Stimulated activated naive CD4-positive, alpha-beta T cell (primary cell): ENCODE measurements at regions not wholly inside any gene's neighbourhood (a gene's known extent, or its start where the extent isn't known, plus 50 kb on each side); places are given as distances from the start of the nearest gene placed in this dataset.

ENCODE experiments used
- DNase-seq, 6 experiments: peaks; one replicate each; lab custom pipeline; 2025; lab: John Stamatoyannopoulos, UW

DNA sequence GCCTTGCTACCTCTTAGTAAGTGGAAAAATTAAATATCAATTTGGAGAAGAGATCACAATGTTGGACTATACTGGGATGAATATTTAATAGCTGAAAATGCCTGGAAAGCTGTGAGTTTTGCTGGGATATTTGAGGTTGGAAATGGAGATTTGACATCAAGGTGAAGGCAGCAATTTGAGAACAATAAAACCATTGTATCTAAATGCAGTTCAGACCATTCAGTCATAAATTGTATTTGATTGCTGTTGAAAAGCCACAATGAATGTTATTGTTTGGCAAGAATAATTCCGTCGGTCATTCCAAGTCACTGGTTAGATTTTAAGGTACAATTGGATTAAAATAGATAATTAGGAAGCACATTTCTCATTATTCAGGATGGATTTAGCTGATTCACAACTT, 325.6 kb downstream of the HRH4 start:
- DNase-seq: no peak

DNA sequence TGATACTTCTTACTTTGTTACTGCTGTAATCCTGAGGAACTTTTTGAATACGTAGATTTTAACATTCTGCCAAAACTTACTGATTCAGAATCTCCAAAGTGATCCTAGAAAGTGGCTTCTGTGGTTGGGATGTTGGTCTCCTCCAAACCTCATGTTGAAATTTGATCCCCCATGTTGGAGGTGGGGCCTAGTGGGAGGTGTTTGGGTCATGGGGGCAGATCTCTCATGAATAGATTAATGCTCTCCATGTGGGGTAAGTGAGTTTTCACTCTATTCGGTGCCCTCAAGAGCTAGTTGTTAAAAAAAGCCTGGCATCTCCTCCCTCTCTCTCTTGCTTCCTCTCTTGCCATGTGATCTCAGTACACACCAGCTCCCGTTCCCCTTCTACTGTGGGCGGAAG, 329.9 kb downstream of the HRH4 start:
- no peak for DNase-seq

DNA sequence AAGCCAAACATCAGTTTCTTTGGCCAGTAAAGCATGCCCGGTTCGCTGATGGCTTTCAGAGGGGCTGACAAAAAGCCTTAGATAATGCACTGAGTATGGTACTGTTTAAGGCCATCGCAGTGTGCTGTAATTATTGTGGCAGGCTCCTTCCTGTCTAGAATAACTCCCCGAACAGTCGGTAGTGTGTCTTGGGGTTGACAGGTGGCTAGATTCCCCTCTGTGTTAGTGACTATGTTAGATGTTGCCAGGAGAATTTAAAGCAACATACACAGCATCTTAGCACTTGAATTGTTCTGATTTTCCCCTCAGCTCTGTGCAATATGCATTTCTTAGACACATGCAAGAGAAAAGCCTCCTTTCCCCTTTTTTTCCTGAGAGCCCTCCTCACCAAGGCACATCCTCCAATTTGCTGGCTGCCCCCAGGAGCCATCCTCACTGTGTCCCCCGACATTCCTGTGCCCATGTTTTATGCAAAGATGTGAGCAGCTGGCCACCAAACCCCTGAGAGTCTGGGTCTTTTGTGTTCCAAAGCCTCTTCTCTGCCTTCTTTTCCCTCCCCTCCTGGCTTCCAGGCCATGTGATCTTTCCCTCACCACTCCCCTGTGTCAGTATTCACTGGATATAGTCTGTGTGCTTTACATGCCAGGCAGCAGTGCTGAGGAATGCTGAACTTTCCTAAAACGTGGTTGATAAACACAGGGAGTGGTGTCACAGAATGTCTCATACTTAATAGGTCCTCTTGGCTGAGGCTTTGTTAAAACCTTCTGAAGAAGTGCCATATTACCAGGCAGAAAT, 331.5 kb downstream of the HRH4 start:
- DNase-seq: no peak

DNA sequence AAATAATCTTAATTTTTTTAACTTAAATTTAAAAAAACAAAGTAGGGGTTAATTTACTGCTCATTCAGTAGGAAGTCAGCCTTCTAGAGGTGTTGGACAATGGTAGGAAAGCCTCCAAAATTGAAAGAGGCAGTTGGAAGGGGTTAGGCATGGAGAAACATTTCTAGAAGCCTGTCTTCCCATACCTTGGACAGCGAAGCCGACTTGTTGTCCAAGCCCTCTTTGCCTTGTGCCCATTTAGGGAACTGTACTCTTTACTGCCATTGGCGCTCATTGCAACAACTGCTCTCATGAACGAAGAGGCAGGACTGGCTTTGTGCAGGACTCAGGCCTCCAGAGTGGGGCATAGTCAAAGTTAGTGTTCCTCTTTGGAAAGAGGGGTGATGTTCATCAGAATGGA, 333.3 kb downstream of the HRH4 start:
- DNase-seq: no peak

DNA sequence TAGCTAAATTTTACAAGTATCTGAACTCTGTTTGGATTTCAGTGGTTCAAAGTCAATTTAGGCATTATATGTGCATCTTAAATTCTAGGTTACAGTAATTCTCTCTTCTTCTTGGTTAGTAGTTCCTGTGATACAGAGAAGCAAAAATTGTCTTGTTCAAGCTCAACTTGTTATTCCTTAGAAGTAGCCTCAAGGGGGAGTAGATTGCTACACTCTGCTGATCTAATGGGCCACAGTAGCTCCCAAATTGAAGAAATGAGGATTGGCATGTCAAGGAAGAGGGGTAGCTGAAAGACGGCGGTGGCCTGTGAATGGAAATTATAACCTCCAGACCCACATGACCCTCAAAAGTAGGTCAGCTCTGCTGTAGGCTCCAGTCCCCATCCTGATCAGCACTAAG, 334.7 kb downstream of the HRH4 start:
- DNase-seq: no peak

DNA sequence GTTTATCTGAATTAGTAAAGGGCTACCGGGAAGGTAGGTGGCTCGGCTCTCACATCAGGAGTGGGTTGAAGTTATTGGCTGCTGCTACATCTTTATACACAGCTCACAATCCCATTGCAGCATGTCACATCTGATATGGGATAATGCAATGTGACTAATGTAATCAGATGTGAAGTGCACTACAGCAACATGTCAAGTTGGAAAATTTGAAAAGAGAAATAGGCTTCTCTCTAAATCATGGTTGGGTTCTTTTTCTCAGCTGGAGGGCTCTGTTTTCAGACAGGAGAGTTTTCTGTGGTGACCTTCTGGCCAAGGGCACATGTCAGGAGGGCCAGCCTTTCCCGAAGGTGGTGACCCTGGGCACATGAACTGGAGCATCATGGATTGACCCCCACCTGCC, 337.5 kb downstream of the HRH4 start:
- no peak for DNase-seq

DNA sequence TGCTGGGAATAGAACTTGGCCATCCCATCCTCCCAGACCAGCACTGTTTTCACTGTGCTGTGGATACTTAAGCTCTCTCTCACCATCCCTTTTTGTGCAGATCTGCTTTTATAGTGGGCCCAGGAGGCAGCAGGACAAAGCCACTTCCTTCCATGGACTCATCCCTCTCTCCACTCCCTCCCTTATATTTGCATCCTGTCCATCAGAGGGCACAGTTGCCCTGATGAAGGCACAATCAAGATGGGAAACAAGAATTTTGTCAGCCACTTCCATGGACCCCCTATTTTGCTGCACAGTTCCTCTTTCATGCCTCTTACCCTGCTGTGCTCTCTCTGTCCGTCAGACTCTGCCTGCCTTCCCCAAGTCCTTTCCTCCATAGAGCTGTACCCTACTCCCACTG, 338.7 kb downstream of the HRH4 start:
- DNase-seq: no peak

DNA sequence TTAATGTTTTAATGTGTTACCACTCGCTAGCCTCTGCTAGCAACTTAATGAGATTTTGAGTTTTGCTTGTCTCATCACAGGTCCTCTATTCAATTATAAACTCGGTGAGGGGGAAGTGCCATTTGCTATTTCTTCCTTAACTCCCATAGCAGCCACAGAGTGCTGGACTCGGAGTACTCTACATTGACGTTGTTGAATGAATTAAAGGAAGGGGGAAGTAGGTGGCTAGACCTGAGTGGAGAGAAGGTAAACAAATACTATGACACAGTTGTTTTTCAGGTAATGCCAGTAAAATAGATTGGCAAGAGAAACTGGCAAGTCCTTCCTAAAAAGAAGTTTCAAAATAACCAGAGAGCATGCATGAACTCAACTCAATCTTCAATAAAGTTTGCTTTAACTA, 339.3 kb downstream of the HRH4 start:
- no peak for DNase-seq

DNA sequence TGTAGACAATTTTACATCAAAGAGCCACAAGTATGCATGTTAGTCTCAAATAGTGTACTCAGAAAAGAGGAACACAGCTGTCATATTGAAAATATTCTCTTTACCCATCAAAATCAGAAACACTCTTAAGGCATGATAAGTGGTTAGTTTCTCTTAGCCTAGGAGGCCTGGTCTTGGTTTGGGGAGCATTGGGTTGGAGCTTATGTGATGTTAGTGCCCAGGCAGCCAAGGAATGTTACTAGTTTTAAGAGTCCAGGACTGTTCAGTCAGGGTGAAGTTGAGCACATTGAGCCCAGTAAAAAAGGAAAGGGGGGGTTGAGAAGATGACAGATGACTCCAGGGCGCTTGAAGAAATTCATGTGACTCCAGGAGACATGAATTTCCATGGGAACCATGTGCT, 340.6 kb downstream of the HRH4 start:
- no peak for DNase-seq

DNA sequence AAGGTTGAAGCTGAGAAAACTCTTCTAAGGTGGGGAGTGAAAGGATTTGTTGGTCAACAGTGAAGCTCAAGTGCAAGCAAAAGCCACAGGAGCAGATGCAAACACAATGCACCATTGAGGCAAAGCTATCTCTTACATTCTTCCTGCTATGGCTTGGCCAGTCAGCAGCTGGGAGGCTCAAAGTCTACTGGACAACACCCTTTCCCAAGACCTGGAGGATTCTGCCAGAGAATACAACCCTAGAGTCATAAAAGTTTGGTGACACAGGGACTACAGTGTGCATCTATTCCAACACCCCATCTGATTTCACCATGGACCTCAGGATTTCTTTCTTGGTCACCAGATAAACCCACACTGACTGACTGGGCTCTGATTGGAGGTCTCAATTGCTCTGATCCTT, 342.0 kb downstream of the HRH4 start:
- no peak for DNase-seq

DNA sequence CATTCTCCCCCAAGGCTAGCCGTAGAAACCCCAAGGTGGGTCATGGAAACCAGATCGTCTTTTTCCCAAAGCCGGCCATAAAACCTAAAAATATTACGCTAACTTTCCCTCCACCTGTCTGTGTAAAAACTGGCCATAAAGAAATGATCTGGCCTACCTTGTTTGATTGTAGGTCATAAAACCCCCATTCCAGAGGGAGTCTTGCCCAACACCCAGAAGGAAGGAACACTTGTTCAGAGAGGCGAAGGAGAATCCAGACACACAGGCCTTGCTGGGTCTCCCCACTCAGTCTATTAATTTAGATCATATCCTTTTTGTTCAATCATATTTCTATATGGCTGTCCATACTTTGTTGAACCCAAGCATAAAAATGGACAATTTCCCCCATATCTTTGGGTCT, 344.7 kb downstream of the HRH4 start:
- no peak for DNase-seq

DNA sequence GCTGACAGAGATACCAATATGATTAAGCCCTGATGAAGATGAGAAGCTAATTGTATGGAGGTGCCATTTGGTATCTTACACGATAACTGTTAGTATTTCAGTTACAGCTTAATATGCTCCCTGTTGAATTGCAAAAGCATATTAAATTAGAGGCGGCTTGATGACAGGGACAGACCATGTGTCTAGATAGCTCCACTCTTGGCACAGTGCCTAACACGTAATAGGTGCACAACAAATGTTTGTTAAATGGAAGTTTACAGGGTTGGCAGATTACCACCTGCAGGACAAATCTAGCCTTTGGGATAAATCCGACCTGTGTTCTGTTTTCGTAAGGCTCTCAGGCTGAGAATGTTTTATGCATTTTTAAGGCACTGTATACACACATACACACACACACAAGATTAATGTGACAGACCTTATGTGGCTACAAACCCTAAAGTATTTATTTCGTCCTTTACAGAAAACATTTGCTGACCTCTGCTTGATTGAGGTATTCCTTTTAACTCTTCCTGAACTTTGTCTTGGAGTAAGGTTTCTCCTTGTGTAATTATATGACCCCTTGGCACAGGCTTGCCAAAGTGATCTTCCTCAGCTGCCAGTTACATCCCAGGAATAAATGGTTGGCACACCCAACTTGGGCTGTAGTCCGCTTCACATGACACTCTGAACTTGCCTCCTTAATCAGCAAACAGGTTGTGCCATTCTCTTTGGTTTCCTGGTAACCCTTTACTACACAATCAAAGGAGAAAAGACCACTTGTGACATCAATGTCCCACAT, 348.9 kb downstream of the HRH4 start:
- DNase-seq: no peak

DNA sequence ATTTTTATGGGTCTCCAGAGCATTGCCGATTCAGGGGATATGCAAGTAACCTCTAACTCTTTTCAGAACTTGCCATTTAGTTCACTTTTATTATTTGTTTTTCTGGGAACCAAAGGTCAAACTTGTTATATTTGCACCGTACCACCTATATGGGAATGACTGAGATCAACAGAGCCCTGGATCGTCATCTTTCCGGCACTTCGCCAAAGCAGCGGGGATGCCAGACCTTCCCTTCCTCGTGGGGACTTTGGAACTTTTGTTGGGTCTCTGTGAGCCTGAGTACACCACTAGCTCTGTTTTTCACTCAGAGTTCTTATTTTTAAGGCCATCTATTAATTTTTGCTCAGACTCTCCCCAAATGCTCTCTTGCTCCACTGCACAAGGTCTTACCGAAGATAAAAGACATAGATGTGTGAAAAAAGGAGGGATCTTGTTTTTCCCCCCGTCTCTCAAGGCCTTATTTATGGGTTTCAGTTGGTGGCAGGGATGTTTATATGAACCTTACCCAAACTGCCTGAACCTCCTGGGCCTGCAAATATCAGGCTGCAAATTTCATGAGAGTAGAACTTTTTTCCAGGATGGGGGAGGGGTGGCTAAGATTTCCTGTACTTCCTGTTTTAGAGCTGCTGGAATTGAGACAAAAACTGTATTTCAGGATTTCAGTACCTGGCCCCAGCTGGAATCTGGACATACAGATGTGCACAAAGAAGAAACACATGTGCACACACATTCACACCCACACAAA, 350.3 kb downstream of the HRH4 start:
- no peak for DNase-seq

DNA sequence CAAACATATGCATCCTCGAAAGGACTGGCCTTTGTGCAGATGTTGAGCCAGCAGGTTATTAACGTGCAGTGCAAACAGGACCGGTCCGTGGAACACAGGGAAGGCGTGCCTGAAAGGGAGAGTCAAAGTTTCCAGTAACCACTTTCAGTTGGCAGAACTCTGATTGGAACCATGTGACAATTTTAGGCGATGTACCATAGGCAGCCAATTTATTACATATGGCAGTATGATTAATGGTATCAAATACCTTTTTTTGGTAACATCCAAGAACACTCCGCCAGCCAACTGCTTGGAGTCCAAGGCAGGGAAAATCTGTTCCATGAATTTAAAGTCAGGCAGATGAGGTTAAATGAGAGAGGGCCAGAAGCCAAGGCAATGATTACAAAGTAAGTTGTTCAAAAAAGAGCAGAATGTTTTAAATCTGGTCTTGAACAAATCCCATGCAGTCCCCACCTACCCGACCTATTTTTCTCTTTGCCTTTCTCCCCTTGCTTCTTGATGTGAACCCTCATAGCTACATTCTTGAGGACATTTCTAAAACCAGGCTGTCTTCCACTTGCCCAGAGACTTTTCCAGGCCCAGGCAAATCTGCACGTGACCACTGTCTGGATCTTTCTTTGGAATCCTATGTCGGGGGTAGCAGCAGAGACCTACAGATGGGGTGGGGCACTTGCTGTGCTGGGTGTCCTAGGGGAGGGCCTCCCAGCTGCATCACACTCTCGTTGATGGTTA, 351.7 kb downstream of the HRH4 start:
- DNase-seq: no peak

DNA sequence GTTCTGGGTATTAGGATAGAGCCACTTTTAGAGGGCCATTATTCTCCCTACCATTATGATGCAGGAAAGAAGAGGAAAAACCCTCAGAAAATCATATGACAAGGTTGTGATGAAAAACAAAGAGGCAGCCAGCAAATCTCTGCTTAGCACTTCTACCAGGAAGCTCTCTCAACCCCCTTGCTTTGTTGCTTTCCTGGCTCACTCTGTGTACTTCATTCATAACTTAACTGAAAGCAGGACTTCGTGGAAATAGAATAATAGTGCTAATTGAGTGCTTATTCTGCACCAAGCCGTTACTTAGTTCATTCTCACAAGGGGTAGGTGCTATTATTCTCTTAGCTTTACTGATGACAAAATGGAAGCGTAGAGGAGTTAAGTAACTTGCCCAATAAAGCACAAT, 354.1 kb downstream of the HRH4 start:
- DNase-seq: no peak

DNA sequence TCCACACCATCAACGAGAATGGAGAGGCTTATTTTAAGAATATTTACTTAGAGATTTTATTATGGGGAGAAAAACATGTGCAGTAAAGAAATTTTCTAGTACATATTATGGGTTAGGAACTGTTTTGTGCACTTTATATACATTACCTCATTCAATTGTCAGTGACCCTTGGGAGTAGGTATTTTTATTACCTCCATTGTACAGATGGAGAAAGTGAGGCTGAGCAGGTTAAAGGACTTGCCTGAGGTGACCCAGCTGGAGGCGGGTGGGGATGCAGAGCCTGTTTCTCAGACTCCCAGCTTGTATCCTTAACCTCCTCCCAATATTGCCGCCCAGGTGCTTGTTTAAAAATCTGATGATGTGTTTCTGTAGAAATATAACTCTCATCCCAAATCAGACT, 356.7 kb downstream of the HRH4 start:
- no peak for DNase-seq

DNA sequence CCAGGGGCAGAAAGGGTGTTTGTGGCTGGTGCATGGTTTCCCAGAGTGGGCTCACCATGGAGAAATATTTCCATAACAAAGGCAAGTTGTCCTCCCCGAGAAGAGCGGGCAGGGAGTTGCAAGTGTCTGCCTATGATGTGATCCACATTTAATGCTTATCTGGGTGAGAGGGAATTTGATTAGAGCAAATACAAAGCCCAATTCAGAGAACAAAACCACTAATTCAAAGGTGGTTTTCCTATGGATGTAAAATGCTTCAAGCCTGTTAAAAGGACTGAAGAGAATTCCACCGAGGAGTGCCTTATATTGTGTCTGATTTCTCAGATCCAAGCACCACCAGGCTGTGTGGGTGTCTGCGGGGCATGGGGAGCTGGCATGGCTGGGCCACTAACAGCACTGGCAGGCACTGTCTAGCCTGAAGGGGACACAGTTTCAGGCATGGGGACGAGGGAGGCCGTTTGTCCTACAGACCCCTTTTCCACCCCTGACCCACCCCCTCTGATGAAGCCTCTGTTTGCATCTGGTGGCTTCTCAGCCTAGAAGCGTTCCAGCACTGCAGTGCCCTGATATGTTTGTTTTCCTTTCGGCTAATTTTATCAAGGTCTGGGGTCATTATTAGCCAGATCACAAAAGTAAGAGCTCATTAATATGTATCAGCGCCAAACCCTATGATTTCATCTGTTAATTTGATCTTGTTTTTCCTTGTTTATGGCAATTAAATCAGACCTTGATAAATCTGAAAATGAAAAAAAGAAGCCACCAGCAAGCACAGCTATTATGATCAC, 357.3 kb downstream of the HRH4 start:
- no peak for DNase-seq

DNA sequence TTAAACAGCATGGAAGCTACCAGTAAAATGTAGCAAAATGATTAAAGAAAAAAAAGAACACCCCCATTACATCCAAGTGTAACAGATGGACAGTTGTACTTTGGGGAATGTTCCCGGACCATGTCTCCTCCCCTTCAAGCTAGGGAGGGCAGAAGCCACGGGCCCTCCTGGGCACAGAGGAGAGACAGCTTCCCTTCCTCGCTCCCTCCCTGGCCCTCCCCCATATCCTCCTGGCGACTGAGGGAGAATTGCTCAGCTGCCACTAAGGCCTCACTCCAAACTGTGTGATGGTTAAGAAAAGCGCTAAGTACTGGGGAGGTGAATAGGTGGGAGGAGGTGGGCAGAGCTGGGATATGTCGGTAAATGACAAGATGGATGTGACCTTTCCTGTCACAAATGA, 358.0 kb downstream of the HRH4 start:
- no peak for DNase-seq

DNA sequence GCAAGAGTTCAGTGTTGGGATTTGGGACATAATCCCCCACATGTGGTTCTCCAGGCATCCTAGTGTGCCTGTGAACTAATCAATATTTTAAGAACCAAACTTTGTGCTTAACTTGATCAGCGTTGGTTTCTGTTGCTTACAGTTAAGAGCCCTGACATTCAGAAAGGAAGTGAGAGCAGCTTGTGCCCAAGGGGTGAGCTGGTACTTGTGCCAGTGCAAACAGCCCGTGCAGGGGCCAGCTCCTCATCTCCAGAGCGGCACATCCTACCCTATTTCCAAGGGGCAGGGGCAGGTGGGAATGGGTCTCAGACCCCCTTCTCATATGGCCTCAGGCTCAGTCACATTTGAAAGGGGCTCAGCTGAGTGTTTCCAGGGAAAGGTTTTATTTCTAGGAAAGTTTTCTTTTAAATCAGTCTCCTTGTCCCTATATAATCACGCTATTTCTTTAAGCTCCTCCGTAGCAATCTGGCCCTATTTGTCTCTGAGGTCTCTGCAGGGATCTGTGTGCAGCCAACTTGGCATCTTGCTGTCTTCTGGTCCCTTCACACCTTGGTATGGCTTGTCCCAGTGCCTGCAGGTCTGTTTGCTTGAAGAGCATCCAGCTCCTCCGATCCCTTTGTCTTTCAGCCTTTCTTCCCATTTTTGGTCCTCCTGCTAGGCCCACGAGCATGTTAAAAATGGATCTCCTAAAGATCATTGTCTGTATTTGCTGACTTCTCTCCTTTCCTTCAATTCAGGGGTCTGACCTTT, 358.9 kb downstream of the HRH4 start:
- DNase-seq: no peak

DNA sequence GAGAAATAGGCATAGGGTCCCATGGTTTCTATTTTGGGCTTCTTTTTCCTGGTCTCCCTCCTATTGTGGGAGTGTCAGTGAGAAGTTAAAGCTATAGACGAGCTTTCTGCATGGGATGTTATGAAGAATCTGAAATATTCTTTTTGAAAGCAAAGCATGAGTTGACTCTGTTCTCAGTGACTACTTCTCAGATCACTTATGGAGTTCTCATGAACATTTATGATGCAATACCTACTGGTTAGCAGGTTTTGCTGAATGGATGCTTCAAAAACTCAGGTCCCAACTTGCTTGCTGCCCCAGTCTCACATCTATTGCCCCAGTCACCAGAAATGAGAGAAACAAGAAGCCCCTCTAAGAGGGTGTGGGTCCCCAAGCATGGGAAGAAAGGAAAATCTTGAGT, 365.0 kb downstream of the HRH4 start:
- DNase-seq: no peak

DNA sequence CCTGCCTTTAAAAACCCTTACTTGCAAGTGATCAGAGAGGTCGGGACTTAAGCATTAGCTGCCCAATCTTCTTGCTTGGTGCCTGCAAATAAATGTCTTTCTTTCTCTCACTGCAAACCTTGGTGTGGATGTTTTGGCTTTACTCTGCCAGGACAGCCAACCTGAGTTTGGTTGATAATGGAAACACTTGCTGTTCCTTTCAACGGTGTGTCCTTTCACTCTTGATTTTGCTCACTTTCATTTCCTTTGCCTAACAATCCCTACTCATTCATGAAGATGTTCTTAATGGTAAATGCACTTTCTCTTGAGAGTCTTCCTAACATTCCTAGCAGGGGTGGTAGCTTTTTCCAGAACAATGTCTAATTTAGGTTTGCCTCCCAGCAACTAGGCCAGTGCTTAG, 366.2 kb downstream of the HRH4 start:
- DNase-seq: no peak
